HG02840 (cell line): ENCODE measurements at regions not wholly inside any gene's neighbourhood (a gene's known extent, or its start where the extent isn't known, plus 50 kb on each side); places are given as distances from the start of the nearest gene placed in this dataset.
"Not testable (repeated sequence)": the region's sequence is repeated elsewhere in the genome, so short reads cannot be mapped to it uniquely, and the experiment has no call there.

Source experiments
- ATAC-seq: cut with Tn5 transposase; IDR thresholded peaks from one replicate; pipeline ENCODE4 v1.9.1; 2021; ENCODE audit warnings: mild to moderate bottlenecking, moderate library complexity, moderate number of reproducible peaks; ENCODE audit not compliant: unreplicated experiment, low FRiP score

GRCh38 chr4:129829373-129829772, 733.4 kb downstream of the C4orf33 start:
- ATAC-seq, result no peak

GRCh38 chr4:129839687-129840086, 743.7 kb downstream of the C4orf33 start:
- ATAC-seq, result no peak

GRCh38 chr4:129842096-129842495, 746.1 kb downstream of the C4orf33 start:
- ATAC-seq, result no peak

- ATAC-seq, result no peak
Observed at GRCh38 chr4:129852434-129852833, 756.5 kb downstream of the C4orf33 start.

GRCh38 chr4:129853685-129854467, 757.9 kb downstream of the C4orf33 start:
- ATAC-seq, result not testable (repeated sequence)

- ATAC-seq, result no peak
Observed at GRCh38 chr4:129862461-129862860, 766.5 kb downstream of the C4orf33 start.

GRCh38 chr4:129863206-129863605, 767.3 kb downstream of the C4orf33 start:
- no peak for ATAC-seq

- no peak for ATAC-seq
Observed at GRCh38 chr4:129883996-129884395, 788.0 kb downstream of the C4orf33 start.

- no peak for ATAC-seq
Observed at GRCh38 chr4:129897111-129897510, 801.2 kb downstream of the C4orf33 start.

- ATAC-seq, result no peak
Observed at GRCh38 chr4:129899849-129900248, 803.9 kb downstream of the C4orf33 start.

GRCh38 chr4:129900430-129900953, 804.5 kb downstream of the C4orf33 start:
- ATAC-seq, result no peak

GRCh38 chr4:129901205-129901604, 805.3 kb downstream of the C4orf33 start:
- ATAC-seq, result no peak

- ATAC-seq, result no peak
Observed at GRCh38 chr4:129903861-129904260, 807.9 kb downstream of the C4orf33 start.

- no peak for ATAC-seq
Observed at GRCh38 chr4:129905256-129905655, 809.3 kb downstream of the C4orf33 start.

GRCh38 chr4:129908117-129908516, 812.2 kb downstream of the C4orf33 start:
- no peak for ATAC-seq

- no peak for ATAC-seq
Observed at GRCh38 chr4:129916991-129917390, 821.0 kb downstream of the C4orf33 start.

GRCh38 chr4:129917651-129918050, 821.7 kb downstream of the C4orf33 start:
- ATAC-seq, result no peak

- no peak for ATAC-seq
Observed at GRCh38 chr4:129926936-129927335, 831.0 kb downstream of the C4orf33 start.

- no peak for ATAC-seq
Observed at GRCh38 chr4:129929052-129929451, 833.1 kb downstream of the C4orf33 start.

GRCh38 chr4:129929984-129930383, 834.0 kb downstream of the C4orf33 start:
- ATAC-seq, result no peak

- ATAC-seq, result no peak
Observed at GRCh38 chr4:129950217-129950616, 854.3 kb downstream of the C4orf33 start.

- no peak for ATAC-seq
Observed at GRCh38 chr4:129966175-129966574, 870.2 kb downstream of the C4orf33 start.
